GM19035 (cell line): ENCODE measurements at regions not wholly inside any gene's neighbourhood (a gene's known extent, or its start where the extent isn't known, plus 50 kb on each side); places are given as distances from the start of the nearest gene placed in this dataset.

ENCODE experiments used
- ATAC-seq: cut with Tn5 transposase; IDR thresholded peaks from one replicate; pipeline ENCODE4 v1.9.1; 2021; ENCODE audit not compliant: unreplicated experiment

- ATAC-seq = no peak
Measured at GRCh38 chr11:28654191-28654590, 546.0 kb downstream of the METTL15 start.

- no peak for ATAC-seq
Measured at GRCh38 chr11:28649922-28650321, 541.7 kb downstream of the METTL15 start.

- no peak for ATAC-seq
Measured at GRCh38 chr11:28636566-28636965, 528.4 kb downstream of the METTL15 start.

- no peak for ATAC-seq
Measured at GRCh38 chr11:28636033-28636432, 527.8 kb downstream of the METTL15 start.

GRCh38 chr11:28632338-28632737, 524.1 kb downstream of the METTL15 start:
- ATAC-seq = no peak

- ATAC-seq = no peak
Measured at GRCh38 chr11:28631148-28631547, 523.0 kb downstream of the METTL15 start.

- ATAC-seq = no peak
Measured at GRCh38 chr11:28629235-28629634, 521.0 kb downstream of the METTL15 start.

- ATAC-seq = no peak
Measured at GRCh38 chr11:28628412-28628811, 520.2 kb downstream of the METTL15 start.

- ATAC-seq = no peak
Measured at GRCh38 chr11:28627690-28628255, 519.6 kb downstream of the METTL15 start.

GRCh38 chr11:28625532-28625931, 517.3 kb downstream of the METTL15 start:
- ATAC-seq = no peak

- no peak for ATAC-seq
Measured at GRCh38 chr11:28621753-28622152, 513.6 kb downstream of the METTL15 start.

- no peak for ATAC-seq
Measured at GRCh38 chr11:28619846-28620540, 511.8 kb downstream of the METTL15 start.

GRCh38 chr11:28618416-28618815, 510.2 kb downstream of the METTL15 start:
- no peak for ATAC-seq

GRCh38 chr11:28616160-28616965, 508.2 kb downstream of the METTL15 start:
- no peak for ATAC-seq

- ATAC-seq = no peak
Measured at GRCh38 chr11:28615542-28615941, 507.4 kb downstream of the METTL15 start.

- ATAC-seq = no peak
Measured at GRCh38 chr11:28606930-28607329, 498.7 kb downstream of the METTL15 start.

GRCh38 chr11:28599656-28600055, 491.5 kb downstream of the METTL15 start:
- no peak for ATAC-seq

GRCh38 chr11:28598531-28598930, 490.3 kb downstream of the METTL15 start:
- ATAC-seq = no peak

- ATAC-seq = no peak
Measured at GRCh38 chr11:28596816-28597215, 488.6 kb downstream of the METTL15 start.

GRCh38 chr11:28592141-28592540, 484.0 kb downstream of the METTL15 start:
- ATAC-seq = no peak

- no peak for ATAC-seq
Measured at GRCh38 chr11:28584992-28585391, 476.8 kb downstream of the METTL15 start.

GRCh38 chr11:28582506-28582905, 474.3 kb downstream of the METTL15 start:
- no peak for ATAC-seq
